ENCODE measurements at regions not wholly inside any gene's neighbourhood (a gene's known extent, or its start where the extent isn't known, plus 50 kb on each side); places are given as distances from the start of the nearest gene placed in this dataset.
A peak's percentile ranks its signal among the peaks of the same experiment; 100 is the strongest.

- ChIA-PET POLR2A (no interaction called here), CTCF (no interaction called here)
- Histone ChIP-seq H3K36me3 (ENCODE audit: control insufficient read depth in 4 of 4, insufficient read depth in 4 of 4, low read length in 3 of 4) (no peaks in the 10 kb centered on the region), H3K4me3 (ENCODE audit: control insufficient read depth in 1 of 7, extremely low read depth in 1 of 7, insufficient read depth in 4 of 7, low read depth in 2 of 7, low read length in 6 of 7) (no peak overlapping the region), H3K9me3 (ENCODE audit: control extremely low read depth in 1 of 5, control insufficient read depth in 4 of 5, insufficient read depth in 2 of 5, low read depth in 1 of 5, low read length in 4 of 5) (peaks cover 0 to 2% (median 0%) of the 10 kb centered on the region in 5 experiments), H3K4me1 (ENCODE audit: control extremely low read depth in 1 of 4, control insufficient read depth in 4 of 4, insufficient read depth in 4 of 4, low read length in 3 of 4) (peaks cover 0 to 3% (median 1%) of the 10 kb centered on the region in 4 experiments), H3K27ac (ENCODE audit: insufficient read depth in 1 of 2, low read depth in 1 of 2, low read length in 2 of 2, poor library complexity in 1 of 2, severe bottlenecking in 2 of 2) (peak overlapping the region in 1 of 2 experiments; percentile 3), H3K27me3 (replicated peaks in 2 of 5; ENCODE audit: control insufficient read depth in 4 of 5, insufficient read depth in 5 of 5, low read length in 4 of 5) (no peaks in the 10 kb centered on the region)
- 67% methylated on average over 3 of the region's 10 CpGs for WGBS (ENCODE audit: insufficient coverage)
- peak; percentile 26 to 74 (median 57) for DNase-seq
Observed at GRCh38 chr18:39296293-39296888, 1730.8 kb upstream of the CELF4 start.

- Histone ChIP-seq H3K27ac (ENCODE audit: insufficient read depth in 1 of 2, low read depth in 1 of 2, low read length in 2 of 2, poor library complexity in 1 of 2, severe bottlenecking in 2 of 2) (no peak overlapping the region), H3K4me1 (ENCODE audit: control extremely low read depth in 1 of 4, control insufficient read depth in 4 of 4, insufficient read depth in 4 of 4, low read length in 3 of 4) (no peaks in the 10 kb centered on the region), H3K27me3 (replicated peaks in 2 of 5; ENCODE audit: control insufficient read depth in 4 of 5, insufficient read depth in 5 of 5, low read length in 4 of 5) (no peaks in the 10 kb centered on the region), H3K36me3 (ENCODE audit: control insufficient read depth in 4 of 4, insufficient read depth in 4 of 4, low read length in 3 of 4) (no peaks in the 10 kb centered on the region), H3K9me3 (ENCODE audit: control extremely low read depth in 1 of 5, control insufficient read depth in 4 of 5, insufficient read depth in 2 of 5, low read depth in 1 of 5, low read length in 4 of 5) (no peaks in the 10 kb centered on the region), H3K4me3 (ENCODE audit: control insufficient read depth in 1 of 7, extremely low read depth in 1 of 7, insufficient read depth in 4 of 7, low read depth in 2 of 7, low read length in 6 of 7) (no peak overlapping the region)
- CTCF ChIA-PET = no interaction called here
- no peak for DNase-seq
- POLR2A ChIA-PET = no interaction called here
Observed at GRCh38 chr18:39276764-39277163, 1711.2 kb upstream of the CELF4 start.

GRCh38 chr18:39274535-39274934 lies 1708.9 kb upstream of the CELF4 start:
- no CpG with 5 or more reads among the region's 1 CpG for WGBS (ENCODE audit: insufficient coverage)
- ChIA-PET CTCF (no interaction called here), POLR2A (interaction anchor here (0.6 kb wide), 1 partner anchor 248 kb away, joined by 3 read pairs; no protein-coding TSS in a partner anchor)
- Histone ChIP-seq H3K36me3 (ENCODE audit: control insufficient read depth in 4 of 4, insufficient read depth in 4 of 4, low read length in 3 of 4) (no peaks in the 10 kb centered on the region), H3K9me3 (ENCODE audit: control extremely low read depth in 1 of 5, control insufficient read depth in 4 of 5, insufficient read depth in 2 of 5, low read depth in 1 of 5, low read length in 4 of 5) (no peaks in the 10 kb centered on the region), H3K27ac (ENCODE audit: insufficient read depth in 1 of 2, low read depth in 1 of 2, low read length in 2 of 2, poor library complexity in 1 of 2, severe bottlenecking in 2 of 2) (no peak overlapping the region), H3K4me3 (ENCODE audit: control insufficient read depth in 1 of 7, extremely low read depth in 1 of 7, insufficient read depth in 4 of 7, low read depth in 2 of 7, low read length in 6 of 7) (no peak overlapping the region), H3K27me3 (replicated peaks in 2 of 5; ENCODE audit: control insufficient read depth in 4 of 5, insufficient read depth in 5 of 5, low read length in 4 of 5) (no peaks in the 10 kb centered on the region), H3K4me1 (ENCODE audit: control extremely low read depth in 1 of 4, control insufficient read depth in 4 of 4, insufficient read depth in 4 of 4, low read length in 3 of 4) (no peaks in the 10 kb centered on the region)
- no peak for DNase-seq

- Histone ChIP-seq H3K27me3 (replicated peaks in 2 of 5; ENCODE audit: control insufficient read depth in 4 of 5, insufficient read depth in 5 of 5, low read length in 4 of 5) (no peaks in the 10 kb centered on the region), H3K4me1 (ENCODE audit: control extremely low read depth in 1 of 4, control insufficient read depth in 4 of 4, insufficient read depth in 4 of 4, low read length in 3 of 4) (no peaks in the 10 kb centered on the region), H3K4me3 (ENCODE audit: control insufficient read depth in 1 of 7, extremely low read depth in 1 of 7, insufficient read depth in 4 of 7, low read depth in 2 of 7, low read length in 6 of 7) (no peak overlapping the region), H3K27ac (ENCODE audit: insufficient read depth in 1 of 2, low read depth in 1 of 2, low read length in 2 of 2, poor library complexity in 1 of 2, severe bottlenecking in 2 of 2) (no peak overlapping the region), H3K36me3 (ENCODE audit: control insufficient read depth in 4 of 4, insufficient read depth in 4 of 4, low read length in 3 of 4) (no peaks in the 10 kb centered on the region), H3K9me3 (ENCODE audit: control extremely low read depth in 1 of 5, control insufficient read depth in 4 of 5, insufficient read depth in 2 of 5, low read depth in 1 of 5, low read length in 4 of 5) (no peaks in the 10 kb centered on the region)
- 90% methylated on average over 1 of the region's 1 CpG for WGBS (ENCODE audit: insufficient coverage)
- POLR2A ChIA-PET = no interaction called here
- CTCF ChIA-PET = no interaction called here
- DNase-seq = no peak
Observed at GRCh38 chr18:39272230-39272629, 1706.6 kb upstream of the CELF4 start.

GRCh38 chr18:39271654-39272053 lies 1706.1 kb upstream of the CELF4 start:
- Histone ChIP-seq H3K27me3 (replicated peaks in 2 of 5; ENCODE audit: control insufficient read depth in 4 of 5, insufficient read depth in 5 of 5, low read length in 4 of 5) (no peaks in the 10 kb centered on the region), H3K9me3 (ENCODE audit: control extremely low read depth in 1 of 5, control insufficient read depth in 4 of 5, insufficient read depth in 2 of 5, low read depth in 1 of 5, low read length in 4 of 5) (no peaks in the 10 kb centered on the region), H3K36me3 (ENCODE audit: control insufficient read depth in 4 of 4, insufficient read depth in 4 of 4, low read length in 3 of 4) (no peaks in the 10 kb centered on the region), H3K27ac (ENCODE audit: insufficient read depth in 1 of 2, low read depth in 1 of 2, low read length in 2 of 2, poor library complexity in 1 of 2, severe bottlenecking in 2 of 2) (no peak overlapping the region), H3K4me1 (ENCODE audit: control extremely low read depth in 1 of 4, control insufficient read depth in 4 of 4, insufficient read depth in 4 of 4, low read length in 3 of 4) (no peaks in the 10 kb centered on the region), H3K4me3 (ENCODE audit: control insufficient read depth in 1 of 7, extremely low read depth in 1 of 7, insufficient read depth in 4 of 7, low read depth in 2 of 7, low read length in 6 of 7) (no peak overlapping the region)
- WGBS (ENCODE audit: insufficient coverage) = 97% methylated on average over 3 of the region's 4 CpGs
- ChIA-PET POLR2A (no interaction called here), CTCF (no interaction called here)
- DNase-seq = no peak

- no peaks in the 10 kb centered on the region for H3K36me3 ChIP-seq (ENCODE audit: control insufficient read depth in 4 of 4, insufficient read depth in 4 of 4, low read length in 3 of 4)
- DNase-seq = no peak
- H3K9me3 ChIP-seq (ENCODE audit: control extremely low read depth in 1 of 5, control insufficient read depth in 4 of 5, insufficient read depth in 2 of 5, low read depth in 1 of 5, low read length in 4 of 5) = peaks cover 0 to 4% (median 0%) of the 10 kb centered on the region in 5 experiments
- no peak overlapping the region for H3K27ac ChIP-seq (ENCODE audit: insufficient read depth in 1 of 2, low read depth in 1 of 2, low read length in 2 of 2, poor library complexity in 1 of 2, severe bottlenecking in 2 of 2)
- WGBS (ENCODE audit: insufficient coverage) = no CpG with 5 or more reads among the region's 1 CpG
- H3K4me3 ChIP-seq (ENCODE audit: control insufficient read depth in 1 of 7, extremely low read depth in 1 of 7, insufficient read depth in 4 of 7, low read depth in 2 of 7, low read length in 6 of 7) = no peak overlapping the region
- no peaks in the 10 kb centered on the region for H3K4me1 ChIP-seq (ENCODE audit: control extremely low read depth in 1 of 4, control insufficient read depth in 4 of 4, insufficient read depth in 4 of 4, low read length in 3 of 4)
- no peaks in the 10 kb centered on the region for H3K27me3 ChIP-seq (replicated peaks in 2 of 5; ENCODE audit: control insufficient read depth in 4 of 5, insufficient read depth in 5 of 5, low read length in 4 of 5)
- ChIA-PET POLR2A (no interaction called here), CTCF (no interaction called here)
Observed at GRCh38 chr18:39260565-39260964, 1695.0 kb upstream of the CELF4 start.

- H3K4me1 ChIP-seq (ENCODE audit: control extremely low read depth in 1 of 4, control insufficient read depth in 4 of 4, insufficient read depth in 4 of 4, low read length in 3 of 4) = no peaks in the 10 kb centered on the region
- no peaks in the 10 kb centered on the region for H3K36me3 ChIP-seq (ENCODE audit: control insufficient read depth in 4 of 4, insufficient read depth in 4 of 4, low read length in 3 of 4)
- H3K27ac ChIP-seq (ENCODE audit: insufficient read depth in 1 of 2, low read depth in 1 of 2, low read length in 2 of 2, poor library complexity in 1 of 2, severe bottlenecking in 2 of 2) = no peak overlapping the region
- no peaks in the 10 kb centered on the region for H3K27me3 ChIP-seq (replicated peaks in 2 of 5; ENCODE audit: control insufficient read depth in 4 of 5, insufficient read depth in 5 of 5, low read length in 4 of 5)
- no peak for DNase-seq
- CTCF ChIA-PET = interaction anchor here (0.7 kb wide), 1 partner anchor 215 kb away, joined by 3 read pairs; no protein-coding TSS in a partner anchor
- POLR2A ChIA-PET = no interaction called here
- 83% methylated on average over 1 of the region's 1 CpG for WGBS (ENCODE audit: insufficient coverage)
- peaks cover 0 to 4% (median 0%) of the 10 kb centered on the region in 5 experiments for H3K9me3 ChIP-seq (ENCODE audit: control extremely low read depth in 1 of 5, control insufficient read depth in 4 of 5, insufficient read depth in 2 of 5, low read depth in 1 of 5, low read length in 4 of 5)
- H3K4me3 ChIP-seq (ENCODE audit: control insufficient read depth in 1 of 7, extremely low read depth in 1 of 7, insufficient read depth in 4 of 7, low read depth in 2 of 7, low read length in 6 of 7) = no peak overlapping the region
Observed at GRCh38 chr18:39259736-39260135, 1694.1 kb upstream of the CELF4 start.
